ENCODE measurements at regions not wholly inside any gene's neighbourhood (a gene's known extent, or its start where the extent isn't known, plus 50 kb on each side); places are given as distances from the start of the nearest gene placed in this dataset.
"Not testable (repeated sequence)": the region's sequence is repeated elsewhere in the genome, so short reads cannot be mapped to it uniquely, and the experiment has no call there.

GRCh38 chr16:80892395-80892794 is 88.0 kb upstream of the CDYL2 start:
- not testable (repeated sequence) for H3K4me3 Mint-ChIP-seq, H3K27ac Mint-ChIP-seq, DNase-seq, H3K9me3 Mint-ChIP-seq, H3K4me1 Mint-ChIP-seq, H3K36me3 Mint-ChIP-seq, H3K27me3 Mint-ChIP-seq
- peak in 1 of 2 donors; percentile 39 for ATAC-seq (replicated peaks)

GRCh38 chr16:80889779-80890359 is 85.5 kb upstream of the CDYL2 start:
- Mint-ChIP-seq H3K36me3 (no peaks in the 10 kb centered on the region), H3K27me3 (peaks cover 0 to 3% of the 10 kb centered on the region in 2 donors), H3K4me1 (peaks cover 0 to 4% of the 10 kb centered on the region in 2 donors), H3K4me3 (no peak overlapping the region), H3K27ac (no peak overlapping the region), H3K9me3 (no peaks in the 10 kb centered on the region)
- ATAC-seq (replicated peaks): no peak
- no peak for DNase-seq

GRCh38 chr16:80887062-80887461 is 82.7 kb upstream of the CDYL2 start:
- H3K36me3 Mint-ChIP-seq: no peaks in the 10 kb centered on the region
- no peak for DNase-seq
- ATAC-seq (replicated peaks): no peak
- no peak overlapping the region for H3K4me3 Mint-ChIP-seq
- peaks cover 0 to 3% of the 10 kb centered on the region in 2 donors for H3K4me1 Mint-ChIP-seq
- no peaks in the 10 kb centered on the region for H3K9me3 Mint-ChIP-seq
- H3K27me3 Mint-ChIP-seq: peaks cover 13 to 19% of the 10 kb centered on the region in 2 donors
- no peak overlapping the region for H3K27ac Mint-ChIP-seq

GRCh38 chr16:80883816-80884215 is 79.4 kb upstream of the CDYL2 start:
- ATAC-seq (replicated peaks) (no peak), DNase-seq (no peak)
- H3K36me3 Mint-ChIP-seq: no peaks in the 10 kb centered on the region
- H3K27ac Mint-ChIP-seq: no peak overlapping the region
- H3K27me3 Mint-ChIP-seq: peaks cover 15 to 30% of the 10 kb centered on the region in 2 donors
- peaks cover 0 to 2% of the 10 kb centered on the region in 2 donors for H3K9me3 Mint-ChIP-seq
- H3K4me3 Mint-ChIP-seq: no peak overlapping the region
- H3K4me1 Mint-ChIP-seq: no peaks in the 10 kb centered on the region

- Mint-ChIP-seq H3K9me3 (peaks cover 0 to 2% of the 10 kb centered on the region in 2 donors), H3K4me1 (no peaks in the 10 kb centered on the region), H3K4me3 (no peak overlapping the region), H3K36me3 (no peaks in the 10 kb centered on the region), H3K27ac (no peak overlapping the region), H3K27me3 (peaks cover 15 to 30% of the 10 kb centered on the region in 2 donors)
- ATAC-seq (replicated peaks) (no peak), DNase-seq (no peak)
These were observed 78.8 kb upstream of the CDYL2 start for GRCh38 chr16:80883159-80883642.

- ATAC-seq (replicated peaks): no peak
- Mint-ChIP-seq H3K4me1 (no peaks in the 10 kb centered on the region), H3K27me3 (peaks cover 15 to 32% of the 10 kb centered on the region in 2 donors), H3K4me3 (no peak overlapping the region), H3K27ac (no peak overlapping the region), H3K36me3 (no peaks in the 10 kb centered on the region), H3K9me3 (peaks cover 0 to 2% of the 10 kb centered on the region in 2 donors)
- no peak for DNase-seq
These were observed 71.2 kb upstream of the CDYL2 start for GRCh38 chr16:80875616-80876015.

GRCh38 chr16:80874925-80875324 is 70.5 kb upstream of the CDYL2 start:
- DNase-seq (no peak), ATAC-seq (replicated peaks) (no peak)
- Mint-ChIP-seq H3K9me3 (no peaks in the 10 kb centered on the region), H3K27ac (no peak overlapping the region), H3K4me1 (no peaks in the 10 kb centered on the region), H3K36me3 (no peaks in the 10 kb centered on the region), H3K4me3 (no peak overlapping the region), H3K27me3 (peaks cover 14 to 27% of the 10 kb centered on the region in 2 donors)

- Mint-ChIP-seq H3K36me3 (peaks cover 0 to 3% of the 10 kb centered on the region in 2 donors), H3K9me3 (peaks cover 11 to 13% of the 10 kb centered on the region in 2 donors), H3K4me1 (peaks cover 2 to 5% of the 10 kb centered on the region in 2 donors), H3K27ac (no peak overlapping the region), H3K4me3 (no peak overlapping the region), H3K27me3 (peaks cover 27 to 34% of the 10 kb centered on the region in 2 donors)
- DNase-seq (no peak), ATAC-seq (replicated peaks) (no peak)
These were observed 57.8 kb upstream of the CDYL2 start for GRCh38 chr16:80862160-80862705.
